ENCODE measurements at regions not wholly inside any gene's neighbourhood (a gene's known extent, or its start where the extent isn't known, plus 50 kb on each side); places are given as distances from the start of the nearest gene placed in this dataset.
"Not testable (repeated sequence)": the region's sequence is repeated elsewhere in the genome, so short reads cannot be mapped to it uniquely, and the experiment has no call there.

GRCh38 chr13:62104136-62104535 is 688.5 kb upstream of the PCDH20 start:
- TF ChIP-seq POLR2AphosphoS5 (IDR thresholded peaks at IDR 0.05; ENCODE audit: low read depth, low read length); CTCF (IDR thresholded peaks at IDR 0.05 in 2 of 3, conservative IDR thresholded peaks at IDR 0.05 in 1 of 3; ENCODE audit: borderline replicate concordance in 1 of 3, insufficient read depth in 1 of 3, low read depth in 2 of 3, low read length in 2 of 3); CEBPB (IDR thresholded peaks at IDR 0.05; ENCODE audit: low read depth); MAX (IDR thresholded peaks at IDR 0.05); SIN3A (IDR thresholded peaks at IDR 0.05; ENCODE audit: low read depth); ATF3 (IDR thresholded peaks at IDR 0.05); SRF (IDR thresholded peaks at IDR 0.05; ENCODE audit: low read depth); POLR2A (IDR thresholded peaks at IDR 0.05; ENCODE audit: borderline replicate concordance, extremely low read depth, insufficient read depth, insufficient read length); REST (IDR thresholded peaks at IDR 0.05; ENCODE audit: low read depth); EZH2 (IDR thresholded peaks at IDR 0.05): not testable (repeated sequence)

Data from HCT116 (cell line).